Stomach (tissue), 8 donors: ENCODE measurements at regions not wholly inside any gene's neighbourhood (a gene's known extent, or its start where the extent isn't known, plus 50 kb on each side); places are given as distances from the start of the nearest gene placed in this dataset.

Source experiments
- DNase-seq, 2 donors: peaks; one replicate each; pipeline versions ENCODE4 v3.0.0 to v3.0.0-alpha.2; 2013 to 2019
- H3K27ac ChIP-seq, 5 donors: fragments of 200-600 bp in 4 of 5; sonication (generic) in 4 of 5; one replicate each; pipeline ENCODE4 v1.5.1; 2013 to 2019; ENCODE audit warnings: mild to moderate bottlenecking in 1 of 5, moderate library complexity in 1 of 5
- H3K27me3 ChIP-seq, 3 donors: fragments of 200-600 bp; sonication (generic); one replicate each; pipeline ENCODE4 v1.5.1; 2017 to 2019; ENCODE audit warnings: mixed run types in 1 of 3
- H3K36me3 ChIP-seq, 4 donors: fragments of 200-600 bp; sonication (generic); 1 replicate in 3 of 4; 2 replicates in 1 of 4; pipeline ENCODE4 v1.5.1; 2016 to 2019
- H3K4me1 ChIP-seq, 4 donors: fragments of 200-600 bp; sonication (generic); one replicate each; pipeline ENCODE4 v1.5.1; 2016 to 2019
- H3K4me3 ChIP-seq, 4 donors: fragments of 200-600 bp; sonication (generic) in 3 of 4; one replicate each; pipeline ENCODE4 v1.5.1; 2016 to 2019; ENCODE audit warnings: mild to moderate bottlenecking in 1 of 4
- H3K9me3 ChIP-seq, 4 donors: fragments of 200-600 bp; sonication (generic); one replicate each; pipeline ENCODE4 v1.5.1; 2016 to 2019
- EP300 ChIP-seq: sonication (generic); formaldehyde crosslinking; IDR thresholded peaks from one replicate; pipeline ENCODE4 v1.6.1; 2017; ENCODE audit warnings: antibody characterized with exemption
- POLR2A ChIP-seq, 4 donors: fragments of 450-650 bp; IDR thresholded peaks; one replicate each; pipeline ENCODE4 v1.6.1; 2016; ENCODE audit warnings: antibody characterized with exemption in 4 of 4, control low read depth in 2 of 4, mild to moderate bottlenecking in 1 of 4, moderate library complexity in 1 of 4
- POLR2AphosphoS5 ChIP-seq, 3 donors: sonication (generic); formaldehyde crosslinking; IDR thresholded peaks; one replicate each; pipeline ENCODE4 v1.6.1; 2016; ENCODE audit warnings: antibody characterized with exemption in 3 of 3
- WGBS, 5 donors: extraction: QIAGEN DNeasy Blood & Tissue Kit in 3 of 5; methylation state at CpG; one replicate each; pipeline versions ENCODE4 v1.1.5 to v1.1.7; 2013 to 2018; 5-methylcytosine and 5-hydroxymethylcytosine counted together
- intact Hi-C: fragments of 100-400 bp; cut with DNase I; formaldehyde crosslinking; loops from one replicate; pipeline ENCODE4 v1.15.1; 2023; ENCODE audit warnings: low total_unique reads
- TF ChIP-seq, protein P1 (sequence below), 7 experiments: fragments of 450-650 bp in 4 of 7; fragments of 200-600 bp in 3 of 7; sonication (generic) in 3 of 7; IDR thresholded peaks; one replicate each; pipeline ENCODE4 v1.5.1; 2016 to 2019; ENCODE audit warnings: antibody characterized with exemption in 7 of 7, control low read depth in 2 of 7, mild to moderate bottlenecking in 1 of 7
- donor health status: healthy with polysubstance abuse.
- donor health status: Bipolar disorder and iron deficiency.
- donor health status: healthy.

DNA sequence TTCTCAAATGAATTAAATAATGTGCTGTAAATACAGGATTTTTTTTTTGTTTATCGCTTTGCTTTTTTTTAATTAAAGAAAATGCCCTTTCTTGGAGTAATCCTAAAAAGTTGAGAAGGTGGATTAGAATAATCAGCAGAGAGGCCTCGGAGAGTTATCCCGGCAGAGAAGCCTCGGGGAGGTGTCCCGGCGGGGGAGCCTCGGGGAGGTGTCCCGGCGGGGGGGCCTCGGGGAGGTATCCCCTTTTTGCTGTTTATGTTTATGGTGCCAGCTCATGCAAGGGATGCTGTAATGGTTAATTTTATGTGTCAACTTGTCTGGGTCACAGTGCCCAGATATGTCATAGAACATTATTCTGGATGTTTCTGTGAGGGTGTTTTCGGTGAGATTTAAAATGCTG lies 263.0 kb upstream of the TRIB2 start:
- Histone ChIP-seq H3K9me3 (no peaks in the 10 kb centered on the region), H3K4me3 (no peak overlapping the region), H3K36me3 (no peaks in the 10 kb centered on the region), H3K27me3 (no peaks in the 10 kb centered on the region), H3K27ac (peak overlapping the region in 2 of 5 donors; percentile 23 to 73), H3K4me1 (peaks cover 10 to 51% (median 32%) of the 10 kb centered on the region in 4 donors)
- no peak for DNase-seq
- intact Hi-C loops = no loop called here
- WGBS, 5 donors = 85 to 96% (median 90%) methylated on average over 11 of the region's 11 CpGs
- TF ChIP-seq, protein P1, sequence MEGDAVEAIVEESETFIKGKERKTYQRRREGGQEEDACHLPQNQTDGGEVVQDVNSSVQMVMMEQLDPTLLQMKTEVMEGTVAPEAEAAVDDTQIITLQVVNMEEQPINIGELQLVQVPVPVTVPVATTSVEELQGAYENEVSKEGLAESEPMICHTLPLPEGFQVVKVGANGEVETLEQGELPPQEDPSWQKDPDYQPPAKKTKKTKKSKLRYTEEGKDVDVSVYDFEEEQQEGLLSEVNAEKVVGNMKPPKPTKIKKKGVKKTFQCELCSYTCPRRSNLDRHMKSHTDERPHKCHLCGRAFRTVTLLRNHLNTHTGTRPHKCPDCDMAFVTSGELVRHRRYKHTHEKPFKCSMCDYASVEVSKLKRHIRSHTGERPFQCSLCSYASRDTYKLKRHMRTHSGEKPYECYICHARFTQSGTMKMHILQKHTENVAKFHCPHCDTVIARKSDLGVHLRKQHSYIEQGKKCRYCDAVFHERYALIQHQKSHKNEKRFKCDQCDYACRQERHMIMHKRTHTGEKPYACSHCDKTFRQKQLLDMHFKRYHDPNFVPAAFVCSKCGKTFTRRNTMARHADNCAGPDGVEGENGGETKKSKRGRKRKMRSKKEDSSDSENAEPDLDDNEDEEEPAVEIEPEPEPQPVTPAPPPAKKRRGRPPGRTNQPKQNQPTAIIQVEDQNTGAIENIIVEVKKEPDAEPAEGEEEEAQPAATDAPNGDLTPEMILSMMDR (IDR thresholded peaks at IDR 0.05) = no peak
- TF ChIP-seq POLR2A (IDR thresholded peaks at IDR 0.05) = no peak
- no peak for TF ChIP-seq POLR2AphosphoS5 (IDR thresholded peaks at IDR 0.05)

DNA sequence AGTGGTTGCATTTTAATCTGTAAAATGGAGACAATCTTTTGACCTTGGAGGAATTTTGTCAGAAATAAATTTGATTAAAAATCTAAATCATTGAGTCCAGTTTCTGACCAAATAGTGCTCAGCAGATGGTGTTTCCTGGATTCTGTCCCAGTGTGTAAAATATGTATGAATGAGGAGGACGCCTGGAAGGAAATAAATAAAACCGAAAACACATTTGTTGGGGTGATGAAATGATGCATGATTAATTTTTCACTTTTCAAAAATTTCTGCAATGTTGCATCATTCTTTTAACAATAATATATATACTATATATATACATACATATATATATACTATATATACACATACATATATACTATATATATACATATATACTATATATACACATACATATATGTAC lies 261.1 kb upstream of the TRIB2 start:
- no peaks in the 10 kb centered on the region for H3K9me3 ChIP-seq
- peaks cover 10 to 48% (median 28%) of the 10 kb centered on the region in 4 donors for H3K4me1 ChIP-seq
- H3K27me3 ChIP-seq = no peaks in the 10 kb centered on the region
- 46 to 85% (median 62%) methylated on average over 2 of the region's 2 CpGs for WGBS, 5 donors
- intact Hi-C loops = no loop called here
- no peak for TF ChIP-seq POLR2A (IDR thresholded peaks at IDR 0.05)
- no peak for TF ChIP-seq POLR2AphosphoS5 (IDR thresholded peaks at IDR 0.05)
- TF ChIP-seq, protein P1 (IDR thresholded peaks at IDR 0.05) = no peak
- TF ChIP-seq EP300 = no peak
- peak overlapping the region in 1 of 5 donors; percentile 47 for H3K27ac ChIP-seq
- no peaks in the 10 kb centered on the region for H3K36me3 ChIP-seq
- no peak overlapping the region for H3K4me3 ChIP-seq
- peak in 1 of 2 donors; percentile 23 for DNase-seq

DNA sequence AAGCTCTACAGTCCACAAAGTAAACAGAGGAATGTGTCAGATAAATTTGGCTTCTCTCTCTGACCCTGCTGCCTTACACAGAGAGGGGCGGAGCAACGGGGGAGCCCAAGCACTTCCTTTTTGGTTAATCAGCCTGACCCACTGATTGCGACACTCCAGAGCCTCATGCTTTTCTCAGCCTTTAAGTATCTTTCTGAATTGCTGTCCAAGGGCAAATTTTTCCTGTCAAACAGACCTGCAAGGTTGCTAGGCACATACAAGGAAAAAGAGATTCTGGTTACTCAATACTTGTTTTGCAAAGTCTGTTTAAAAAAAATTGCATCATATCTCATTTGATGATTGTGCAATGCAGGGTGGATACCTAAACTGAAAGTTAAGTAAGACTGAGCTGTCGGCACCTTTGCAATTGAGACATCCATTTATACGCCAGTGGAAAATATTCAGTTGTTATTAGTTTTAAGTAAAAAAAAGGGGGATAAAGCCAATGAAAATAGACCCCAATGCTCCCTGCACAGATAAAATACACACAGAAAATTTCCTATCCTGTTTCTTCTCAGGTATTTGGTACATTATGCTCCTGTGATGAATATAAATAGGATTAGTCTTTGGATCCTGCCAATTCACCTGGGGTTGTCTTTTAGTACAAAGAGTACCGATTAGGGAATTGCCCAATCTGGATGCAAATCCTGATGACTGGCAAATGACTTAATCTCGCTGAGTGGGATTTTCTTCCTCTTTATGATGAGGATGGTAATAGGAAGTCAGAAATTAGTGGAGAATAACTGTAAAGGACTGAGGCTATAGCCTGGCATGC lies 260.2 kb upstream of the TRIB2 start:
- 9 to 21% (median 17%) methylated on average over 7 of the region's 7 CpGs for WGBS, 5 donors
- H3K27me3 ChIP-seq = no peaks in the 10 kb centered on the region
- H3K27ac ChIP-seq = peak overlapping the region in 4 of 5 donors; percentile 77 to 91 (median 80)
- H3K36me3 ChIP-seq = no peaks in the 10 kb centered on the region
- H3K4me3 ChIP-seq = peak overlapping the region in 1 of 4 donors; percentile 24
- H3K9me3 ChIP-seq = no peaks in the 10 kb centered on the region
- peaks cover 10 to 43% (median 23%) of the 10 kb centered on the region in 4 donors for H3K4me1 ChIP-seq
- intact Hi-C loops = no loop called here
- peak; percentile 88 to 90 for DNase-seq
- TF ChIP-seq, protein P1 (IDR thresholded peaks at IDR 0.05) = no peak
- peak; percentile 78 to 91 (median 83) for TF ChIP-seq POLR2AphosphoS5 (IDR thresholded peaks at IDR 0.05)

DNA sequence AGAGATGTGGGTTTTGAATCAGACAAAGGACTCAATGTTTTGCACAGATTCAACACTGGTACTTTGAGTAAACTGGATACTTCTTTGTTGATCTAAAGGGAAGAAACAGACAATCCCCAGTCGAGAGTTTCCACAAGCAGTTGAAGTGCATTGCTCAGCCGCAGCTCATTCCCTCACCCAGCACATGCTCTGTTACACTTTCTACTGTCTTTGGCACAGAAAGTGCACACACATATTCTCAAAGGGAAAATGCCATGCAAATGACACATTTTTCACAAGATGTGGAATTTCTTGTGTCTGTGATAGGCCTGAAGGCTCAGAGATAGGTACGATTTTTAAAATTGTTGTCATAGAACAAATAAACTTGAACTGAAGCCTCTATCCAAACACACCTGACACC lies 258.9 kb upstream of the TRIB2 start:
- Histone ChIP-seq H3K9me3 (no peaks in the 10 kb centered on the region), H3K4me3 (no peak overlapping the region), H3K27ac (peak overlapping the region in 3 of 5 donors; percentile 79 to 91 (median 81)), H3K4me1 (peaks cover 9 to 30% (median 14%) of the 10 kb centered on the region in 4 donors), H3K27me3 (no peaks in the 10 kb centered on the region), H3K36me3 (no peaks in the 10 kb centered on the region)
- 71 to 84% (median 78%) methylated on average over 3 of the region's 3 CpGs for WGBS, 5 donors
- no peak for DNase-seq
- TF ChIP-seq, protein P1 (IDR thresholded peaks at IDR 0.05) = no peak
- intact Hi-C loops = no loop called here
